GM12875 (cell line): ENCODE measurements at regions not wholly inside any gene's neighbourhood (a gene's known extent, or its start where the extent isn't known, plus 50 kb on each side); places are given as distances from the start of the nearest gene placed in this dataset.
"Not testable (repeated sequence)": the region's sequence is repeated elsewhere in the genome, so short reads cannot be mapped to it uniquely, and the experiment has no call there.

Experiments used
- H3K4me3 ChIP-seq: one replicate; pipeline ENCODE4 v1.5.1; 2011; ENCODE audit warnings: low read depth, low read length, control low read depth
- CTCF ChIP-seq: IDR thresholded peaks from 2 replicates; pipeline ENCODE4 v1.5.1; 2011; ENCODE audit warnings: low read depth, mild to moderate bottlenecking, control low read depth, inconsistent platforms, low read length, moderate library complexity, borderline replicate concordance; ENCODE audit not compliant: insufficient read depth

- H3K4me3 ChIP-seq = no peak overlapping the region
- TF ChIP-seq CTCF = no peak
Observed at GRCh38 chr20:63137851-63138415, 78.0 kb downstream of the YTHDF1 start.

DNA sequence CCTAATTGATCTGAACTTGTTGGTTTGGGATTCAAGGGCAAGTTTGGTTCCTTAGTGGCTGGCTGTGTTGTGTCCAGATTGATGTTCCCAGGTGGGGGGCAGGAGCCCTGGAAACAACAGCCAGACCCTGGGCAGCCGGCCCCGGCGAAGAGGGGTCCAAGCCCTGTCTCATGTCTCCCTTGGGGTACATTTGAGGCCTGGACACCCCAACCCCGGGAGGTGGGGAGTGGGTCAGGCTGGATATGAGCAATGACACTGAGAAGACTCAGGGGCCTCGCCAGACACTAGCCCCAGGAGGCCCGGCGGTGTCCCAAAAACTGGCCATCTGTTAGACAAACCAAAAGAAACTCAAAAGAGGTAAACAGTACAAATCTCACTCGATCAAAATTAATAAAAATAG lies 79.6 kb downstream of the YTHDF1 start:
- no peak overlapping the region for H3K4me3 ChIP-seq
- TF ChIP-seq CTCF = no peak

- TF ChIP-seq CTCF = no peak
- H3K4me3 ChIP-seq = no peak overlapping the region
Observed at GRCh38 chr20:63135411-63135810, 80.5 kb downstream of the YTHDF1 start.

DNA sequence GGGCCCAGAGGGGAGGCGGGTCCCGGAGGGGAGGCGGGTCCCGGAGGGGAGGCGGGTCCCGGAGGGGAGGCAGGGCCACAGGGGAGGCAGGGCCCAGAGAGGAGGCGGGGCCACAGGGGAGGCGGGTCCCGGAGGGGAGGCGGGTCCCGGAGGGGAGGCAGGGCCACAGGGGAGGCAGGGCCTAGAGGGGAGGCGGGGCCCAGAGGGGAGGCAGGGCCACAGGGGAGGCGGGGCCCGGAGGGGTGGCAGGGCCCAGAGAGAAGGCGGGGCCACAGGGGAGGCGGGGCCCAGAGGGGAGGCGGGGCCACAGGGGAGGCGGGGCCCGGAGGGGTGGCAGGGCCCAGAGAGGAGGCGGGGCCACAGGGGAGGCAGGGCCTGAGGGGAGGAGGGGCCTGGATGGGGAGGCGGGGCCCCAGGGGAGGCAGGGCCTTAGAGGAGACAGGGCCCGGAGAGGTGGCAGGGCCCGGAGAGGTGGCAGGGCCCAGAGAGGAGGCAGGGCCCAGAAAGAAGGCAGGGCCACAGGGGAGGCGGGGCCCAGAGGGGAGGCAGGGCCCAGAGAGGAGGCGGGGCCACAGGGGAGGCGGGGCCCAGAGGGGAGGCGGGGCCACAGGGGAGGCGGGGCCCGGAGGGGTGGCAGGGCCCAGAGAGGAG lies 81.1 kb downstream of the YTHDF1 start:
- not testable (repeated sequence) for H3K4me3 ChIP-seq

GRCh38 chr20:63134201-63134612 lies 81.7 kb downstream of the YTHDF1 start:
- no peak overlapping the region for H3K4me3 ChIP-seq
- no peak for TF ChIP-seq CTCF

DNA sequence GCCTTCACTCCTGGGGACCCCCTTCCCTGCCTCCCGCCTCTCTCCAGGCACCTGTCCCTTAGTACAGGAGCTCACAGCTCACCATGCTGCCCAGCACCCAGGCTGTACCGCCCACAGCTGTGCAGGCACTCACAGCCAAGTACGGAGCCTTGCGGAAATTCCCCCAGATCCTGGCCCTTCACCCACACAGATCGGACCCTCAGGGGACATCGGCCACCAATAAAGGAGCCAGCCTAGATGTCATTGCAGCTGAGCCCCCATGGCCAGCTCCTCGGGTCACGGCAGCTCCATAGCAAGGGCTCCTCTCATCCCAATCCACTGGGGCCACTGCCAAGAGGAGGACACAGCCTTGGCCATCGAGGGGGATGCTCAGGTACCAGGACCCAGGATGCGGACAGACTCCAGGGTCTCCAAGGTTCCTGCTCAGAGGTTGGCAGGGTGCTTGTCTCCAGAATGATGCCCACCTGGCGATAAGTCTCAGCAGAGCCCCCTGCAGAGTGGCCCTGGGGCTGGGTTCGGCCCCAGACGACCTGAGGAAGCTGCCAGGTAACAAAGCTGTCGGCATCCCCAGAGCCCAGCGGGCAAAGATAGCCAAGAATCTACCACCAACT lies 82.3 kb downstream of the YTHDF1 start:
- no peak overlapping the region for H3K4me3 ChIP-seq
- TF ChIP-seq CTCF = no peak

DNA sequence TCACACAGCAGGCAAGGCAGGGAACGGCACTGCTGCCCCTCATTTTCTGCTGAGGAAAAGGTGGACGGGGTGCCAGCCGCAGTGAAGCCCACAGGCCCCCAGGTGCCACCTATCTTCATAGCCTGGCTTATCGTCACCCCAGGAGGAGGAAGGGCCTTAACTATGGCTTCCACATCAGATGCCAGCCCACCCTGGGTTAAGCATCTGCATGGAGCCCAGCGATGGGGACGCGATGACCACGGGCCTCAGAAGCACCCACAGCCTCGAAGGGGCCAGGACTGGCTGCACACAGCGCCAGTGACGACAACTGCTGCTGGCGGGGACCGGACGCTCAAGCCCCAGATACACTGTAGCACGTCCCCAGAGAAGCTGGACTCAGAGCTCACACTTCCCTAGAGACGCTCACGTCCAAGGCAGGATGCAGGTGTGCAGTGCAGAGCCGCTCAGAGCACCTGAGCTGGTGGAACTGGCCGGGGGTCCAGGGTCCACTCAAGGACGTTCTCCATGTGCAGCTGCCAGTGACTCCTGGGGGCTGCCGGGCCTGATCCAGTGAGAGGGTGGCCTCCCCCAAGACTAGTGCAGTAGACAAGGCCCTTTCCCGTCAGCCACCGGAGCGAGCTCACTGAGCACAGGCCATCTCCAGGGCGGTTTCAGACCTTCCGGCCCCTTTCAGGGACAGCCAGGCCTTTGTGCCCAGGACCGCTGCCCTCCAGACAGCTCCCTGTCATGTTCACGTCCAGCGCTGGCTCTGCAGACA lies 83.0 kb downstream of the YTHDF1 start:
- TF ChIP-seq CTCF = no peak
- no peak overlapping the region for H3K4me3 ChIP-seq
